Activated naive CD8-positive, alpha-beta T cell treated with anti-CD3 and anti-CD28 coated beads, Interleukin-2, amount 10 ng/mL, durations not matched to agents 7 days and 5 days (primary cell): ENCODE measurements at regions not wholly inside any gene's neighbourhood (a gene's known extent, or its start where the extent isn't known, plus 50 kb on each side); places are given as distances from the start of the nearest gene placed in this dataset.

Experiments used
- ATAC-seq: fragments of 150-1000 bp; cut with Tn5 transposase; one replicate; pipeline ENCODE4 v1.10.0; 2021; ENCODE audit warnings: low read depth, moderate library complexity
- POLR2A ChIA-PET: fragments of 350-600 bp; sonication (Branson Sonifier 250); formaldehyde crosslinking; loops from one replicate; lab custom pipeline; 2021; ENCODE audit warnings: antibody characterized with exemption; lab: Charles Lee
- DNase-seq: peaks from one replicate; pipeline ENCODE4 v3.0.0; 2021
- H3K27ac Mint-ChIP-seq: one replicate; pipeline ENCODE4 v1.8.0; 2022; ENCODE audit warnings: mild to moderate bottlenecking, mixed read lengths
- H3K27me3 Mint-ChIP-seq: one replicate; pipeline ENCODE4 v1.8.0; 2022; ENCODE audit warnings: mild to moderate bottlenecking, moderate library complexity, mixed read lengths
- H3K36me3 Mint-ChIP-seq: one replicate; pipeline ENCODE4 v1.8.0; 2021; ENCODE audit warnings: mild to moderate bottlenecking, mixed read lengths
- H3K4me1 Mint-ChIP-seq: one replicate; pipeline ENCODE4 v1.8.0; 2021; ENCODE audit warnings: mixed read lengths
- H3K4me3 Mint-ChIP-seq: one replicate; pipeline ENCODE4 v1.8.0; 2022; ENCODE audit warnings: mild to moderate bottlenecking, moderate library complexity, mixed read lengths
- H3K9me3 Mint-ChIP-seq: one replicate; pipeline ENCODE4 v1.8.0; 2021; ENCODE audit warnings: mixed read lengths

GRCh38 chr6:134470457-134470975, 152.6 kb upstream of the SGK1 start:
- Mint-ChIP-seq H3K27me3 (no peaks in the 10 kb centered on the region), H3K4me3 (no peak overlapping the region), H3K27ac (peak overlapping the region; percentile 42), H3K4me1 (no peaks in the 10 kb centered on the region), H3K36me3 (no peaks in the 10 kb centered on the region), H3K9me3 (no peaks in the 10 kb centered on the region)
- POLR2A ChIA-PET: no interaction called here
- DNase-seq (no peak), ATAC-seq (no peak)

- no peak overlapping the region for H3K4me3 Mint-ChIP-seq
- H3K4me1 Mint-ChIP-seq: no peaks in the 10 kb centered on the region
- no peaks in the 10 kb centered on the region for H3K27me3 Mint-ChIP-seq
- ATAC-seq: no peak
- H3K36me3 Mint-ChIP-seq: no peaks in the 10 kb centered on the region
- H3K9me3 Mint-ChIP-seq: no peaks in the 10 kb centered on the region
- DNase-seq: no peak
- H3K27ac Mint-ChIP-seq: no peak overlapping the region
- POLR2A ChIA-PET: no interaction called here
Measured at GRCh38 chr6:134469702-134470456, 152.0 kb upstream of the SGK1 start.

GRCh38 chr6:134468633-134469032, 150.7 kb upstream of the SGK1 start:
- no peak for DNase-seq
- no peak for ATAC-seq
- POLR2A ChIA-PET: no interaction called here
- H3K9me3 Mint-ChIP-seq: no peaks in the 10 kb centered on the region
- H3K4me3 Mint-ChIP-seq: no peak overlapping the region
- no peaks in the 10 kb centered on the region for H3K4me1 Mint-ChIP-seq
- no peaks in the 10 kb centered on the region for H3K36me3 Mint-ChIP-seq
- no peaks in the 10 kb centered on the region for H3K27me3 Mint-ChIP-seq
- H3K27ac Mint-ChIP-seq: no peak overlapping the region

GRCh38 chr6:134467620-134468019, 149.7 kb upstream of the SGK1 start:
- H3K27me3 Mint-ChIP-seq: no peaks in the 10 kb centered on the region
- POLR2A ChIA-PET: no interaction called here
- H3K4me3 Mint-ChIP-seq: no peak overlapping the region
- no peaks in the 10 kb centered on the region for H3K9me3 Mint-ChIP-seq
- no peaks in the 10 kb centered on the region for H3K36me3 Mint-ChIP-seq
- no peak overlapping the region for H3K27ac Mint-ChIP-seq
- DNase-seq (no peak), ATAC-seq (no peak)
- no peaks in the 10 kb centered on the region for H3K4me1 Mint-ChIP-seq

- Mint-ChIP-seq H3K4me3 (no peak overlapping the region), H3K9me3 (no peaks in the 10 kb centered on the region), H3K36me3 (no peaks in the 10 kb centered on the region), H3K4me1 (no peaks in the 10 kb centered on the region), H3K27ac (no peak overlapping the region), H3K27me3 (no peaks in the 10 kb centered on the region)
- ATAC-seq (no peak), DNase-seq (no peak)
- POLR2A ChIA-PET: no interaction called here
Measured at GRCh38 chr6:134466771-134467525, 149.0 kb upstream of the SGK1 start.

GRCh38 chr6:134464690-134465411, 146.9 kb upstream of the SGK1 start:
- Mint-ChIP-seq H3K4me1 (no peaks in the 10 kb centered on the region), H3K27me3 (no peaks in the 10 kb centered on the region), H3K4me3 (no peak overlapping the region), H3K9me3 (peaks cover 1% of the 10 kb centered on the region), H3K36me3 (peaks cover 2% of the 10 kb centered on the region), H3K27ac (no peak overlapping the region)
- POLR2A ChIA-PET: no interaction called here
- ATAC-seq: no peak
- DNase-seq: no peak

- peaks cover 2% of the 10 kb centered on the region for H3K36me3 Mint-ChIP-seq
- H3K27ac Mint-ChIP-seq: no peak overlapping the region
- ATAC-seq: no peak
- POLR2A ChIA-PET: no interaction called here
- no peak overlapping the region for H3K4me3 Mint-ChIP-seq
- no peaks in the 10 kb centered on the region for H3K27me3 Mint-ChIP-seq
- DNase-seq: no peak
- H3K4me1 Mint-ChIP-seq: peaks cover 3% of the 10 kb centered on the region
- peaks cover 1% of the 10 kb centered on the region for H3K9me3 Mint-ChIP-seq
Measured at GRCh38 chr6:134458857-134459657, 141.1 kb upstream of the SGK1 start.

- no peak overlapping the region for H3K27ac Mint-ChIP-seq
- no peak for ATAC-seq
- H3K4me1 Mint-ChIP-seq: peaks cover 3% of the 10 kb centered on the region
- no peaks in the 10 kb centered on the region for H3K27me3 Mint-ChIP-seq
- no peak for DNase-seq
- POLR2A ChIA-PET: no interaction called here
- H3K4me3 Mint-ChIP-seq: no peak overlapping the region
- H3K9me3 Mint-ChIP-seq: peaks cover 1% of the 10 kb centered on the region
- H3K36me3 Mint-ChIP-seq: peaks cover 2% of the 10 kb centered on the region
Measured at GRCh38 chr6:134457941-134458340, 140.0 kb upstream of the SGK1 start.

GRCh38 chr6:134456226-134456625, 138.3 kb upstream of the SGK1 start:
- H3K4me1 Mint-ChIP-seq: peaks cover 3% of the 10 kb centered on the region
- H3K36me3 Mint-ChIP-seq: peaks cover 2% of the 10 kb centered on the region
- H3K27ac Mint-ChIP-seq: no peak overlapping the region
- H3K9me3 Mint-ChIP-seq: peaks cover 1% of the 10 kb centered on the region
- no peak overlapping the region for H3K4me3 Mint-ChIP-seq
- no peak for ATAC-seq
- DNase-seq: no peak
- H3K27me3 Mint-ChIP-seq: no peaks in the 10 kb centered on the region
- POLR2A ChIA-PET: no interaction called here

GRCh38 chr6:134455319-134455718, 137.4 kb upstream of the SGK1 start:
- Mint-ChIP-seq H3K4me3 (no peak overlapping the region), H3K9me3 (no peaks in the 10 kb centered on the region), H3K4me1 (peaks cover 3% of the 10 kb centered on the region), H3K36me3 (no peaks in the 10 kb centered on the region), H3K27ac (no peak overlapping the region), H3K27me3 (no peaks in the 10 kb centered on the region)
- POLR2A ChIA-PET: no interaction called here
- DNase-seq (no peak), ATAC-seq (no peak)

GRCh38 chr6:134454794-134455193, 136.9 kb upstream of the SGK1 start:
- Mint-ChIP-seq H3K36me3 (no peaks in the 10 kb centered on the region), H3K4me1 (peaks cover 3% of the 10 kb centered on the region), H3K27me3 (no peaks in the 10 kb centered on the region), H3K9me3 (no peaks in the 10 kb centered on the region), H3K27ac (no peak overlapping the region), H3K4me3 (no peak overlapping the region)
- POLR2A ChIA-PET: no interaction called here
- no peak for DNase-seq
- ATAC-seq: no peak

GRCh38 chr6:134453792-134454510, 136.0 kb upstream of the SGK1 start:
- no peak for ATAC-seq
- no peaks in the 10 kb centered on the region for H3K36me3 Mint-ChIP-seq
- H3K27ac Mint-ChIP-seq: no peak overlapping the region
- no peaks in the 10 kb centered on the region for H3K27me3 Mint-ChIP-seq
- no peak overlapping the region for H3K4me3 Mint-ChIP-seq
- no peaks in the 10 kb centered on the region for H3K9me3 Mint-ChIP-seq
- POLR2A ChIA-PET: no interaction called here
- DNase-seq: no peak
- peaks cover 3% of the 10 kb centered on the region for H3K4me1 Mint-ChIP-seq
